BE2C (cell line): ENCODE measurements at regions not wholly inside any gene's neighbourhood (a gene's known extent, or its start where the extent isn't known, plus 50 kb on each side); places are given as distances from the start of the nearest gene placed in this dataset.

Experiments used
- DNase-seq: peaks from one replicate; pipeline ENCODE4 v3.0.0-alpha.2; 2020
- H3K27me3 ChIP-seq: fragments of 250-450 bp; sonication (Bioruptor Pico); 2 replicates; pipeline ENCODE4 v1.5.1; 2020; ENCODE audit warnings: mild to moderate bottlenecking
- H3K36me3 ChIP-seq: fragments of 250-450 bp; sonication (Bioruptor Pico); 2 replicates; pipeline ENCODE4 v1.5.1; 2020; ENCODE audit warnings: mild to moderate bottlenecking
- H3K4me1 ChIP-seq: fragments of 250-450 bp; sonication (Bioruptor Pico); 2 replicates; pipeline ENCODE4 v1.5.1; 2020
- H3K4me3 ChIP-seq: 2 replicates; pipeline ENCODE4 v1.5.1; 2011; ENCODE audit warnings: low read depth, low read length
- H3K9me3 ChIP-seq: fragments of 250-450 bp; sonication (Bioruptor Pico); 2 replicates; pipeline ENCODE4 v1.5.1; 2020
- TF ChIP-seq, protein P1 (sequence below): IDR thresholded peaks from 2 replicates; pipeline ENCODE4 v1.5.1; 2012; ENCODE audit warnings: mild to moderate bottlenecking, low read depth, low read length

GRCh38 chr11:21817696-21818095, 375.2 kb upstream of the ANO5 start:
- no peak for DNase-seq
- no peaks in the 10 kb centered on the region for H3K9me3 ChIP-seq
- H3K27me3 ChIP-seq: no peaks in the 10 kb centered on the region
- no peaks in the 10 kb centered on the region for H3K36me3 ChIP-seq
- H3K4me3 ChIP-seq: no peak overlapping the region
- peaks cover 9% of the 10 kb centered on the region for H3K4me1 ChIP-seq
- TF ChIP-seq, protein P1, sequence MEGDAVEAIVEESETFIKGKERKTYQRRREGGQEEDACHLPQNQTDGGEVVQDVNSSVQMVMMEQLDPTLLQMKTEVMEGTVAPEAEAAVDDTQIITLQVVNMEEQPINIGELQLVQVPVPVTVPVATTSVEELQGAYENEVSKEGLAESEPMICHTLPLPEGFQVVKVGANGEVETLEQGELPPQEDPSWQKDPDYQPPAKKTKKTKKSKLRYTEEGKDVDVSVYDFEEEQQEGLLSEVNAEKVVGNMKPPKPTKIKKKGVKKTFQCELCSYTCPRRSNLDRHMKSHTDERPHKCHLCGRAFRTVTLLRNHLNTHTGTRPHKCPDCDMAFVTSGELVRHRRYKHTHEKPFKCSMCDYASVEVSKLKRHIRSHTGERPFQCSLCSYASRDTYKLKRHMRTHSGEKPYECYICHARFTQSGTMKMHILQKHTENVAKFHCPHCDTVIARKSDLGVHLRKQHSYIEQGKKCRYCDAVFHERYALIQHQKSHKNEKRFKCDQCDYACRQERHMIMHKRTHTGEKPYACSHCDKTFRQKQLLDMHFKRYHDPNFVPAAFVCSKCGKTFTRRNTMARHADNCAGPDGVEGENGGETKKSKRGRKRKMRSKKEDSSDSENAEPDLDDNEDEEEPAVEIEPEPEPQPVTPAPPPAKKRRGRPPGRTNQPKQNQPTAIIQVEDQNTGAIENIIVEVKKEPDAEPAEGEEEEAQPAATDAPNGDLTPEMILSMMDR: no peak

GRCh38 chr11:21820176-21820575, 372.7 kb upstream of the ANO5 start:
- Histone ChIP-seq H3K9me3 (no peaks in the 10 kb centered on the region), H3K4me3 (no peak overlapping the region), H3K4me1 (peaks cover 2% of the 10 kb centered on the region), H3K36me3 (no peaks in the 10 kb centered on the region), H3K27me3 (no peaks in the 10 kb centered on the region)
- no peak for DNase-seq
- TF ChIP-seq, protein P1: no peak

GRCh38 chr11:21825127-21825526, 367.8 kb upstream of the ANO5 start:
- TF ChIP-seq, protein P1: no peak
- H3K27me3 ChIP-seq: no peaks in the 10 kb centered on the region

DNA sequence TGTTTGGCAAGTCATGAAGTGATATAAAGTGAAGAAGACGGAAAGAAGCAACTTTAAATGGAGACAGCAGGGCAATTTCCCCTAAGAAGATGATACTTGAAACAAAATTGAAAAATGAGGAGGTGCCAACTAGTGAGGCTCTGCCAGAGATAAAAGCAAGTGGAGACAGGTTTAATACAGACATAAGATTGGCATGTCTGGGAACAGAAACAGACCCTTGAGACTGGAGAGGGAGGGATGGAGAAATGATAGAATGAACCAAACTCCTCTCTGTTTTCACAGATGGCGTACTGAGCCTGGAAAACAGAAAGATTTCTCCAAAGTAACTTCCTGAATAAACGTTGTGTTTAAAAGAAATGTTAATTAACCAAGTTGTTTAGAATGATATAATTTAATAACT, 354.5 kb upstream of the ANO5 start:
- no peak for DNase-seq
- Histone ChIP-seq H3K4me1 (no peaks in the 10 kb centered on the region), H3K9me3 (no peaks in the 10 kb centered on the region), H3K4me3 (no peak overlapping the region), H3K27me3 (no peaks in the 10 kb centered on the region), H3K36me3 (no peaks in the 10 kb centered on the region)
- TF ChIP-seq, protein P1: no peak

More at GRCh38 chr11:21825127-21825526, 367.8 kb upstream of the ANO5 start:
- Histone ChIP-seq H3K9me3 (no peaks in the 10 kb centered on the region), H3K4me3 (no peak overlapping the region), H3K36me3 (no peaks in the 10 kb centered on the region), H3K4me1 (peaks cover 4% of the 10 kb centered on the region; the same call in 1 of the 2 replicates)
- DNase-seq: no peak

DNA sequence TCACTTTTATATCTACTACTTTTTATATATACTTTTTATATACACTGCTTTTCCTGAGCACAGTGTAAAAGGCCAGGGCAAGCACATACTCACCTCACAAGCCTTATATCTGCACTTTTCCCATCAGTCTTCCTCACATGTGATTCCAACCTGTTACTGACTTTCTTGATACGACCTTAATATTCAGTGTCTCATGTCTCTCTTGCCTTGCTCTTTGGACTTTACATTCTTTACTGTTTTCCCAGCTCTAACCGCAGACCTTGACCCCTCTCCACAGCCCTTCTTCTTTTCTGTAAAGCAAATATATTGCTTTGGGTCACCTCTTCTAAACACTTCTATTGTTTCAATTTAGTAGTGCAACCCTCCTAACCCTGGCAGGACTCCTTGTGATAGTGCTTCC, 353.1 kb upstream of the ANO5 start:
- TF ChIP-seq, protein P1: no peak
- H3K9me3 ChIP-seq: no peaks in the 10 kb centered on the region
- no peaks in the 10 kb centered on the region for H3K36me3 ChIP-seq
- no peak overlapping the region for H3K4me3 ChIP-seq
- no peak for DNase-seq
- no peaks in the 10 kb centered on the region for H3K27me3 ChIP-seq
- no peaks in the 10 kb centered on the region for H3K4me1 ChIP-seq

DNA sequence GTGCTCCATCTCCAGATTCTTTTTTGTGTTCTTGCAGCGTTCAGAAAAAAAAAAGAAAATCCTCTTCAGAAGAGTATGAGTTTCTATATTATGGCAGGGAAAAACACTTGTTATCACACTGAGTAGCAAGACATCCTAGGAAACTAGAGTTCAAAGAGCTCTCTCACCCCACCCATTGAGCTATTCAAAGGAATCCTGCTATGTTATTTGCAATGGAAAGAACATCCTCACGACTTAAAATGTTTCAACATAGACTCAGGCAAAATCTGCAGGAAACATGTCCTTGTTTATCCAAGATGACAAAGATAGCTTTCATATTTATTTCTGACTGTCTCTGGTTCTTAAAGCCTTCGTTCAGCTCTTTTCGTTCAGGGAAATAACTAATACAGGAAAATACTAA, 331.6 kb upstream of the ANO5 start:
- TF ChIP-seq, protein P1: no peak
- Histone ChIP-seq H3K27me3 (no peaks in the 10 kb centered on the region), H3K4me1 (no peaks in the 10 kb centered on the region), H3K9me3 (no peaks in the 10 kb centered on the region), H3K4me3 (no peak overlapping the region), H3K36me3 (no peaks in the 10 kb centered on the region)
- DNase-seq: no peak
